Gastrocnemius medialis (tissue), 4 donors: ENCODE measurements at regions not wholly inside any gene's neighbourhood (a gene's known extent, or its start where the extent isn't known, plus 50 kb on each side); places are given as distances from the start of the nearest gene placed in this dataset.

Source experiments
- CTCF ChIP-seq, 5 experiments: fragments of 450-650 bp in 3 of 5; fragments of 200-600 bp in 2 of 5; sonication (generic) in 2 of 5; IDR thresholded peaks in 4 of 5; conservative IDR thresholded peaks in 1 of 5; 1 replicate in 4 of 5; 2 replicates in 1 of 5; pipeline ENCODE4 v1.5.1; 2016 to 2019; ENCODE audit warnings: antibody characterized with exemption in 5 of 5, mild to moderate bottlenecking in 3 of 5, moderate library complexity in 3 of 5
- POLR2A ChIP-seq, 2 donors: fragments of 450-650 bp; IDR thresholded peaks; one replicate each; pipeline ENCODE4 v1.6.1; 2017; ENCODE audit warnings: antibody characterized with exemption in 2 of 2, mild to moderate bottlenecking in 2 of 2, moderate library complexity in 2 of 2

- TF ChIP-seq CTCF (IDR thresholded peaks at IDR 0.05 in 4 of 5, conservative IDR thresholded peaks at IDR 0.05 in 1 of 5) (no peak), POLR2A (IDR thresholded peaks at IDR 0.05) (no peak)
Measured at GRCh38 chr9:109962215-109962614, 182.2 kb downstream of the PALM2AKAP2 start.
